SK-N-DZ (cell line): ENCODE measurements at regions not wholly inside any gene's neighbourhood (a gene's known extent, or its start where the extent isn't known, plus 50 kb on each side); places are given as distances from the start of the nearest gene placed in this dataset.
"Not testable (repeated sequence)": the region's sequence is repeated elsewhere in the genome, so short reads cannot be mapped to it uniquely, and the experiment has no call there.

Experiments used
- DNase-seq: peaks from one replicate; pipeline ENCODE4 v3.0.0-alpha.2; 2015; ENCODE audit warnings: low spot score

DNA sequence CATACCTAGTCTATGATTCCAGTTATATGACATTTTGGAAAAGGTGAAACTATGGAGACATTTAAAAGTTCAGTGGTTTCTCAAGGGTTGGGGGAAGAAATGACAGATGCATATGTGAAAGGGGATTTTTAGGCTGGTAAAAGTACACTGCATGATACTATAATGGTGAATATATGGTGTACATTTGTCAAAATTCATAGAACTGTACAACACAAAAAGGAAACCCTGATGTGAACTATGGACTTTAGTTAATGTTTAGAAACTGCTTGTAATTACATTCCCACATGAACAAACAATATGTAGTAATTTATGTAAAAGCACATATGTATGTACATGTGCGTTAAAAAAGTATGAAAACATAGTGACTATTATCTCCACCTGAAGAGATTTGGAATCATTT is 907.3 kb upstream of the CITED2 start:
- no peak for DNase-seq

DNA sequence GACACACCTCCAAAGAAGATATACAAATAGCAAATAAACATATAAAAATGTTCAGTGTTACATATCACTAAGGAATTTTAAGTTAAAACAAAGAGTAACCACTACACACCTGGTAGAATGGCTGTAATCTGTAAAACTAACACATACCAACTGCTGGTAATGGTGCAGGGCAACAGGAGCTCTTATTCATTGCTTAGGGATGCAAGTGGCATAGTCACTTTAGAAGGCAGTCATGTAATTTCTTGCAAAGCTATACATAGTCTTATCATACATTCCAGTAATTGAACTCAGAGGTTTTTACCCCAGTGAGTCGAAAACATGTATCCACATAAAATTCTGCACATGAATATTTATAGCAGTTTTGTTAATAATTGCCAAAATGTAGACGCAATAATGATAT is 906.8 kb upstream of the CITED2 start:
- DNase-seq, result no peak

DNA sequence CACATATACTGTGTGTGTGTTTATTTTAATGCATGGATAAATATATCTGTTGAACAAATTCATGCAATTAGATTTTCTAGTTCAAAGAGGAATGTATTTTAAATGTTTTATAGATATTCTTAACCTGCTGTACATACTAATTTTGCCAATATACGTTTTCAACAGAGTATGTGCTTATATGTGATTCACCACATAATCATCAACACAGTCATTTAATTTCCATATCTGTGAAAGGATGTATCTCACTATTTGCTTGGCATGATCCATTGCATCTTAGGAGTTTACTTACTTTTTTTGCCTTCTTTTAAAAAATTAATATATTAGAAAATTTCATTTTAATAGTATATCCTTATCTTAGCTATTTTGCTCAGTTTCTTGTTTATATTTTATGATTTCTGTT is 902.3 kb upstream of the CITED2 start:
- no peak for DNase-seq

DNA sequence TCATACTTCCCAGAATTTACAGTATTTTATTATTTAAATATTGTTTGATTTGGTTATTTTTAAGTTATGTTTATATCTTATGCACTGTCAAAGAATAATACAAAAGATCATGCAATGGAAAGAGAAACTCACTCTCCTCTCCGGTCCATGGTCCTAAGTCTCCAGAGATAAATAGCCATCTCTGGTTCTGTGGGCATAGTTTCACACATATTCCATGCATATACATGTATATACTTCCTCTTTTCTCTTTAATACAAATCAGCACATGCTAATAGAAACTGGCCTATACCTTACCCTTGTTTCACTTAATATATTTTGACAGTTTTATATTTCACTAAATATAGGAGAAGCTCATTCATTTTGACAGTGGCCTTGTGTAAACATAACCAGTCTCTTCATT is 901.7 kb upstream of the CITED2 start:
- DNase-seq, result no peak

DNA sequence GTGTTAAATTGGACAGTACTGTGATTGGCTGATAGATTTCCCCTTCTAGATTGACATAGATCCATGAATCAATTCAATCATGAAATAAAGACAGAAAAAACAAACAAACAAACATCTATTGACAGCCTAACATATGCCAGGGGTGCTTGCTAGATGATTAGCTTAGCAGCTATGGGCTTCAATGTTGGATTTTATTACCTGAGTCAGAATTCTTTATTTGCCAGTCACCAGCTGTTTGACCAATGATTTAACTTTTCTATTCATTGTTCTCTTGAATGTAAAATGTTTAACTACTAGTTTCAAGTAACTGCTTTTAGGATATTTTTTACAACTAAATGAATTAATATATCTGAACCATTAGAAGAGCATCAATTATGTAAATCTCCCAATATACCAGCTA is 901.3 kb upstream of the CITED2 start:
- no peak for DNase-seq

DNA sequence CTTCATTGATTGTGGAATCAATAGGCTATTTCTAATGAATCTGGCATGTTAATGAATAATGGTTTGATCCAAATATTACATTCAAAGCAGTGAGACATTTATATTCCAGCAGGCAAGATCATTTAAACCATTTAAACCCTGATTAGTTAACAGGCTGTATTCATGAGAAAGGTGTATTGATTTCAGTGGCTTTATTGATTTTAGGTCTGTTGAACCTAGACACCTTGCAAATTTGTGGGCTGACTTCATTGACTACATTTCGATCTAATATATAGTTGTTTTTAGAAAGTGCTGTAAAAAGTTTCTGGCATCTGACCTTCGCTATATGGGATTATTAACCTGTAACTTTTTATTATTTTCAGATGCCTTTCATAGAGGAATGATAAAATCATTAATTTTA is 900.1 kb upstream of the CITED2 start:
- DNase-seq, result no peak

DNA sequence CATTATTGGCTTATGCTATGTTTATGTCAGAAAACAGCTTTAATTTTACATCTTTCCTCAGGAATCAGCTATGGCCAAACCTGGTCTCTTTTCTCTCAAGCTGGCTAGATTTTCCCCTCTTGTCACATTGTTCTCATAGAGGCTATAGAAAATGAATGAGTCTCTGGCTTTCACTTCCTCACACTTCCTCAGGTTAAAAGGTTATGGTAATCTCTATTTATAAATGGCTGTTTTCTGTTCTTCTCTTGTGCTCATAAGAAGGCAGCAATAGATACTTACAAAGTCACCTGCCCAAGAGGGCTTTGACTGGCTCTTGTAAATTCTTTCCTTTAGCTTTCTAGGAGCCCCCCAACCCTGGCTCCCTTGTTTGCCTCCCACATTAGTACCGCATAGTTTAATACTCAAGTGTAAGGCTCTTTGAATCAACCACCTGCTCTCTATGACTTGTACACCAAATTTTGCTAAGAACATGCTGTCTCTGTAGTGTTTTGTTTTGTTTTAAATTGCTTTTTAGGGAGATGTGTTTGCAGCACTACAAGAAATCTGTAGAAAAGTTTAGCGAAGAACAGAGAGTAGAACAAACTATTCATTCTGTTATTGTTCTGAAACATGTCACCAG is 897.4 kb upstream of the CITED2 start:
- no peak for DNase-seq

DNA sequence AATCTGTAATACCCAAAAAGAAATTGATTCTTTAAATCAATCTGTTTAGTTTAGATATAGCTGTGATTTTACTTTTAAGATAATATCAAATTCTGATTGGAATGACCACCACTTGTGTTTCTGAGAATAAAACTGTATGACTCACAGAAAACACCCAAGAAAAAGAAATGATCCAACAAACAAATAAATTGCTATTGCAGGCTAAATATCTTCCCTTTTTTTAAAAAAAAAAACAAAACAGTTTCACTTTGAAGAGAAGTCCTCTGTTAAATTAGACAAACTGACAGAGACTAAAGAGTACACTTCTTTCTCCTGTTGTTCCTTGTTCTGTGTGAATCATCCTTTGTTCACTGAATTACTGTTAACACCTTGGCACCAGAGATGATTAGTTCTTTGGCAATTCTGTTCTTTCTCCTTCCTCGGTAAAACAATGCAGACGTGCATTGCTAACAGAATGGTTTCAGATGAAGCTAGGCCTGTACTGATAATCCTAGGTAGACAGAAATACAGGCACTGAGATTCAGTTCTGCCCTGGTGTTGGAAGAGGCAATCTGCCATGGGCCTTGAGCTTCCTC is 895.2 kb upstream of the CITED2 start:
- no peak for DNase-seq

DNA sequence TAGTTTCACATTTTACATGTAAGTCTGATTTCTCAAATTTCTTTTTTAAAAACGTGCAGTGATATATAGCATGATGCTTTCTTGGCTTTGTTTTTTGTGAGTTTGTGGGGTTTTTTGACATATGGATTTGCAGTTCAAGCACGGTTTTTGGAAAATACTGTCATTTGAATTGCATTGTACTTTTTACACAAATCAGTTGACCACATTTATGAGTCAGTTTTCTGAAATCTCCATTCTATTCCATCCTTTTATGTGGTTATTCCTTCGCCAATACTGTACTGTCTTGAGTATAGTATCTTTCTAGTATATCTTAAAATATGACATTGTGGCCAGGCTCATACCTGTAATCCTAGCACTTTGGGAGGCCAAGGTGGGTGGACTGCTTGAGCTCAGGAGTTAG is 890.0 kb upstream of the CITED2 start:
- no peak for DNase-seq

DNA sequence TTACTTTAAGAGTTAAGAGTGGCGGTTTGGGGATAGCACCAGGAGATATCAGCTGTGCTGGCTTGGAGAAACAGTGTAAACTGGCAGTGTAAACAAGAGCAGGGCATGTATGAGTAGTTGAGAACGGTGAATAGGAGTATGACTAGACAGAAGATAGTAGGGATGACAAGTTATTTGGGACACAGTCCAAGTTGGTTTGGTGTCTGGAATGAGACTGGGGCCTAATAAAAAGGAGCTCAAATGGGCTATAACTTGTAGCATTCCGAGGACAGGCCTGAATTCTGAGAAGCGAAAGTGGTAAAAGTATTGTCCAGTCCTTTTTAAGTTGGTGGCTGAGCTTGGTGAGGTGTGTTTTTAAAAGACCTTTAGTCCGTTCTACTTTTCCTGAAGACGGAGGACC is 883.9 kb upstream of the CITED2 start:
- not testable (repeated sequence) for DNase-seq

DNA sequence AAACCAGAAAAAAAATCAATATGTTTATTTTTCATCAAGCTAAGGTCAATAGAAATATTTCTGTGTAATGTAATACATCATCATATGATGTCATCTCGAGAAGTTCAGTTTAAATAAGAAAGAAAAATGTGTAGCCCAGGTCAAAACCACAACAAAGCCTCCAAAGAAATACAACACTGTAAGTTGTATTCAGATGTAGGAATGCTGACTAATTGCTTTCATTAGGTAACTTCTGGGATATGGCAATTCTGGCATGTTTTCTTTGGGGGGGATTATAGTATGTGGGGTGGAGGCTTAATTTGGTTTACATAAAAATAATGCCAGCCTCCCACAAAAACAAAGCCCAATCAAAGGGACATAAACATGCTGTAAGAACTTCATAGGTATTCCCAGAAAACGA is 881.8 kb upstream of the CITED2 start:
- no peak for DNase-seq

DNA sequence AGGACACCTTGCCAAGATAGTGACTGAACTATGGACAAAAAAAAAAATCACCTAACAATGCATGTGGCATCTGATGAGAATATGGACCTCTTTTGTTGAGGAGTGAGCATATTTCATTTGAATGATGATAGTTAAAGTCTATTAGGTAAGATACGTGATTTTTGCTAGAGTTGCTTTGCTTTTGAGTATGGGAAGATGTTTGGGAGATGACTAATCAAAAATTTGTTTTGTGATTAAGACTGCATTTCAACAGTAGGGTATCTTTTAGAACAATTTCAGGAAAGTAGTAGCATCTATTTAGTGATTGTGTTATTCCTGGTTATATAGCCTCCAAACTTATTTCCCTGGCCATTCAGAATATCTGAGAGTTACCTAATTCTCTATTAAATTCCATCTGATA is 878.6 kb upstream of the CITED2 start:
- no peak for DNase-seq

DNA sequence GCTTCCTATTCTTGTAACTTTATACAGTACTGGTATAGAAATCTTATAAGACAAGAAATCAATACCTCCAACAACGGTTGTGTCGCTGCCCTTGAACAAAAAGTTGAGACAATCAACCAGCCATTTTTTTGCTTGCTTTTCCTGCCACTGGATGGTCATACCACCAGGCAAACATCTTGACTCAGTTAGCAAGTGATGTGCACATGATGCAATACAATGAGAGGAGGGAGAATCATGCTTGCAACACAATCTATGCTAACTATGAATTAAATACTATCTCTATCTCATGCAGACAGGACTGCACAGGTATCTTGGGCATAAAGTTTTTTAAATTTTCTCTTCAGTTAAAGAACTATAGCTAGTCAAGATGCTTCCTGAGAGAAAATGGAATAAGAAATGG is 877.7 kb upstream of the CITED2 start:
- no peak for DNase-seq

DNA sequence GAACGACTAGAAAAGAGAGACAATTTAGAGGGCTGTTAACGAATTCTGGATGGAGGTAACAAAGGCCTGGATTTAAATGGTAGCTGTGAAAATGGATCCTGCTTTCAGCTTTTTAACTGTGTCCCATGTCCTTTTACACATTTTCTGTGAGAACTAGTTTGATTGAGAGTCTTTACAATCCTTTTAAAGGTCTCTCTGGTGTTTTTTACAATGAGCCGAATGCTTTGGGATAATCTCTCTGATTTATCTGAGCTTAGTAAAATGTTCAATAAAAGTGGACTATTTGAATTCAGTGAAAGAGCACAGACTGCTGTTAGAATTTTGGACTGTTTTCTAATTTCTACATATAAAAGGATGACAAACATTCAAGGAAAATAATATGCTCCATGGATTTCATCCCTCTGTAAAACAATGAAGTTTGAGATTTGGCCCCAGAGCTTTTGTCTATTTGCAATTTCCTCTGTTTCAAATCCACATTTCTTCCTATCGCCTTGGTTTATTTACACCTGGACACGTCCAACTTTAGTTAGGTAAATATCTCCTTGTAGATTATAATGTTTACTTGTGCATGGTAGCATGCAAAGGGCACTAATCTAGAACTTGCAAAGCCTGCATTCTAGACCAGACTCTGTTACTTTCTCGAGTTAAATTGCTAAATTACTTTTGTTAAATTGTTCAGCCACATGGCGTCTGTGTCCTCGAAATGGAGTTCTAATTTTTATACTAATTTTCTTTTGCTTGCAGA is 871.0 kb upstream of the CITED2 start:
- DNase-seq, result no peak

DNA sequence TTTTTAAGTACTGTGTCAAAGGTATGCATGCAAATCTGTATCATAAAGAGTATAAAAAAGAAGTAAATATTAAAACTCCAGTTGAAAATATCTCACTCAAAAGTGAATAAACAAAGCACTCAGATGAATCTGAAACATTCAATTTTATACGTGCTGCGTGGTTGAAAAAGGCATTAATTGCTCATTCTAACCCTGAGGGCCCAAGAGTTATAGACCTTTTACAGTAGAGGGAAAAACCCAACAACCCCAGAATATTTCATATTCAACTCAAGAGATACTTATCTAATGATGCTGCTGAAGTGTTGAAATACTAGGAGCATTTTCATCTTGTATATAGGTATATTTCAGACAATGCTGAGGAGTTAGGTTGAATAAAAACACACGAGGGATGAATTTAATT is 862.8 kb upstream of the CITED2 start:
- no peak for DNase-seq

DNA sequence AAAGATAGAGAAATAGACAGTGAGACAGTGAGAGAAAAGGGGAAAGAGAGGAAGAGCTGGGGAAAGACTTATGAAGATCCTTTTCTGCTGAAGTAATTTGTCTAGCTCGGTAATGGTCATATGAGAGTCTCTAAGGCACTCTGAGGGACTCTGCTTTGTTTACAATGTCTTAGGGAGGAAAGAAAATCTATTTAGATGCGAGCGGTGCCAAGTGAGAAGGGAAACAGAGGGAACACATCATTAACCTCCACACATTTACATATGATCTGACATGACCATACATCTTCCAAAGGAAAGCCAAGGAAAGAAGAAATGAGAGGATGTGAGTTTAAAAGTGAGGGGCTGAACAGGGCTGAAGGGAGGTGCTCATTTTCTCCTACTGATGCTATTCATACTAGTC is 862.3 kb upstream of the CITED2 start:
- DNase-seq, result no peak

DNA sequence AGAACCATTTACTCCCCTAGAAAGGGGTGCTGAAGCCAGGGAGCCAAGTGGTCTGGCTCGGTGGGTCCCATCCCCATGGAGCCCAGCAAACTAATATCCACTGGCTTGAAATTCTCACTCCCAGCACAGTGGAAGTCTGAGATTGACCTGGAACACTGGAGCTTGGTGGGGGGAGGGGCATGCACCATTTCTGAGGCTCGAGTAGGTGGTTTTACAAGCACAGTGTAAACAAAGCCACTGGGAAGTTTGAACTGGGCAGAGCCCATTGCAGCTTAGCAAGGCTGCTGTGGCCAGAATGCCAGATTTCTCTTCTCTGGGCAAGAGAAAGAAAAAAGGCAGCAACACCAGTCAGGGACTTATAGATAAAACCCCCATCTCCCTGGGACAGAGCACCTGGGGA is 855.8 kb upstream of the CITED2 start:
- DNase-seq, result no peak

DNA sequence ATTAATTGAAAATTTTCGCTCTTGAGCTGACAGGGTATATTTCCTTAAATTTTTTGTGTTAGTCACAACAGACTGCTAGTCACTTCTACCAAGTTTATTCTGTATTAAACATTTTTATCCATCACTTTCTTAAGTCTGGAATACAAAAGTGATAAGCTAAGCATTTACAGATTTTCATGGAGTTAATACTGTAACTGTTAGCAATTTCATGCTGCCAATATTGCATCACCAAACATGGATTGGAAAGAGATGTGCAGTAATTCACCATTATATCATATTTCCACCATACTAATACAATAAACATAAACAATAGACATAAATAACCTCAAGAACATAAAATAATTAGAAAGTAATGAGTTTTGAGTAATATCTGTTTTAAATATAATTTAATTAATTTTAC is 854.0 kb upstream of the CITED2 start:
- DNase-seq, result no peak

DNA sequence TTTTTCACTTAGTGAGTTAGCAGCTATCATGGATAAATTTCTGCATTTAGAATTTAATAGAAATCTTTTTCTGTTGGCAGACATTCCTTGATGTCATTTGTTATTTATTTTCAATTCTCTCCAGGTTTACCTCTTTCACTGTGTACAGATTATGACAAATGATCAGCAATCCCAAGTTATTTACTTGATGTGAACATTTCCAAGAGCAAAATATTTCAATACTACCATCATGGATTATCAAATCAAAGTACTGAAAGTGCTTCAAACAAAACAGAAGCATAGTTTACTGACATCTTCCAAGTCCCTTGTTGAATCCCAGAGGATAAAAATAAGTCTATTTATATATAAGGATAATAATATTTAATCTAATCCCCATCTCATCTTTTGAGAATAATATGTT is 852.2 kb upstream of the CITED2 start:
- DNase-seq, result no peak

DNA sequence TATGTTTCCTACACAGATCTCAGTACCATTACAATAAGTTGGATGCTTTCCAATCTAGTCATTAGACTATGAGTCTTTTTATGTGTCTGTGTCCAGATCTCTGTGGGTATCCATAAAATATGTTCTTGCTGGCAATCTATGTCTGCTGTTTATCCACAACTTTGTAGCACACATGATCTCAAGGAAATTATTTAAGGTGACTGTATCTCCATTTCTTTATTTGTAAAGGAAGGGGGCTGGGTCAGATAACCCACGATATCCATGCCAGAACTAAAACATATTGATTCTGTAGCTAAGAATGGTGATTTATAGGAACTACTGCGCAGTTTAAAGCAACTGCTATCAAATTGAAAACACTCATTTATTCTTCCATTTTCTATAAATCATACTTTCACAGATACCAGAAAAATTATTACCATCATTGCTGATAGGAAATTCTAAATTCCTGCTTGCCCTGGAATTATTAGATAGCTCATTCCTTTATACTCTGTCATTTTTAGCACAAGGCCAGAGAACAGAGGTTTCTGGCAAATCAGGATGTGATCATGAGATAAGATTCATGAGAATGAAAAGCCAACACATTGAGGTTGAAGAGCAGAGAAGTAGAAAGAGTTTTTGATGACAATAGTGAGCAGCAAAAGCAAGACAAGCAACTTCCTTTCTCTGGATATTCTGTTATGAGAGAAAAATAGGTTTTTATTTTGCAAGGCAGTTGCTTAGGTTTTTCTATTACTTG is 851.4 kb upstream of the CITED2 start:
- no peak for DNase-seq

DNA sequence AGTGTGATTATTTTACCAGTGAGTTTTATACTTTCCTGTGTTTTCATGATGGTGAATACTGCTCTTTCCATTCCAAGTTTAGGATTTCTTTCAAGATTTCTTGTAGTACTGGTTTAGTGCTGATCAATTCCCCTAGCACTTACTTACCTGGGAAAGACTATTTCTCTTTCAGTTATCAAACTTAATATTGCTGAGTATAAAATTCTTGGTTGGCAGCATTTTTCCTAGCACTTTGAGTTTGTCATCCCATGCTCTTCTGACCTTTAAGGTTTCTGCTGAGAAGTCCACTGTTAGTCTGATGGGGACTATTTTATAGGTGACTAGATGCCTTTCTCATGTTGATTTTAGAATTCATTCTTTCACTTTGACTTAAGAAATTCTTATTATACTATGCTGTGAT is 842.8 kb upstream of the CITED2 start:
- DNase-seq, result no peak

DNA sequence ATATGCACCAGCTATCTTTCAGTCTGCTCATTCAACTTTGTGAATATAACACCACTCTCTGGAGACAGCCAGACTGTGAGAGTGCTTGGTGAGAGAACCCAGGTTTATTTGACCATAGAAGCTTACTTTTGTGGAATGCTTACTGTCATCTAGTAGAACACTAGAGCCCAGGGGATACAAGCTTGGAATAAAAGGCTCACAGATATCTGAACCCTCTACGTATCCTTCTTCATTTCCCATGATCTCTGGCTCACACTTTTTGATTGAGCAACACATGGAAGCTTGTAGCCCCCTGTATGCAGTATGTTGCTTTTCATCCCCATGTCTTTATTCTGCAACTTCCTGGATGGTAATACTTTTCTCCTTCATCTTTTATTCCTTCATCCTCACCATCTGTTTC is 835.3 kb upstream of the CITED2 start:
- DNase-seq, result no peak

DNA sequence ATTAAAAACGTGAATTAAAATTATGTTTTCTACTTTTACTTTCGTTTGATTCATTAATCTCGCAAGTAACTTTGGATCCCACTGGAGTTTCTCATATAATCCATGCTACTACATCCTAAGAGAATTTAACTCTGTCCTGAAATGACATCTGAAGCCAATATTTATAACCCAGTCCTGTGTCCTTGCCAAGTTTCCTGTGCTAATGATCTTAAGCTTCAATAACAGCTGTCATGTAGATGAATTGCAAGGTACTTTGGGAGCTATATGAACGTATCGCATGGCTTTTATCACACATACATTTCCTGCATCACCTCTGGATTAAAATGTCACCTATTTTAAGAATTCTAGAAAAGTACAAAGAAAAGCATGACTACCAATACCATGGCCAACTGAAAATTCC is 833.8 kb upstream of the CITED2 start:
- DNase-seq, result no peak
